ENCODE measurements at regions not wholly inside any gene's neighbourhood (a gene's known extent, or its start where the extent isn't known, plus 50 kb on each side); places are given as distances from the start of the nearest gene placed in this dataset.
A peak's percentile ranks its signal among the peaks of the same experiment; 100 is the strongest.
"Not testable (repeated sequence)": the region's sequence is repeated elsewhere in the genome, so short reads cannot be mapped to it uniquely, and the experiment has no call there.

DNA sequence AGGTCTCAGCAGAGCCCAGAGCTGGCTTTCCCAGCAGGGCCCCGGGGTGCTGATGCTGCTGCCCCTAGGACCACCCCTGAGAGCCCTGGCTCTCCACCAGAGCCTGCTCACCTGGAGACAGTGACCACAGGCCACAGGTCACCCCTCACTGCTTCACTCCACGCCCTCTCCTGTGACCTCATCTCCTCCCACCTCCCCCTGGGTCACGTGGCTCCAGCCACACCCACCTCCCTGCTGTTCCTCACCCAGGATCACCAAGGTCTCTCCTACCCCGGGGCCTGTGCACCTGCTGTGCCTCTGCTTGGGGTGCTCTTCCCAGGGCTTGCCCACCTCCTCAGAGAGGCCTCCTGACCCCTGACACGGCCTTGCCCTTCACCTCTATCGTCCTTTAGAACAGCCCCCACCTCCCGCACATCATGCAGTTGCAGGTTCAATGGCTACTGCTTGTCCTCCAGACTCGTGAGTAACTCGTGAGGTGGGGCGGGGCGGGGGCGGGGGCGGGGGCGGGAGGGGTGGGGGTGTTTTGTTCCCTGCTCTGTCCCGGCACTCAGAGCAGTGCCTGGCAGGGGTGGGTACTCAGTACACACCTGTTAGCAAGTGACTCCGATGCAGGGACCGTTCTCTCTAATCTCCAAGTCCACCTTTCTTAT, 468.0 kb downstream of the PREX1 start:
- FAIRE-seq, result peak; percentile 96
- TF ChIP-seq TAF1 (IDR thresholded peaks at IDR 0.05; ENCODE audit: borderline replicate concordance, low read depth, low read length) (no peak), POLR2A (IDR thresholded peaks at IDR 0.05; ENCODE audit: low read depth, low read length) (no peak), POLR2AphosphoS5 (IDR thresholded peaks at IDR 0.05; ENCODE audit: low read depth, low read length) (peak; percentile 53)
- DNase-seq (ENCODE audit: insufficient read length), result peak; percentile 52

DNA sequence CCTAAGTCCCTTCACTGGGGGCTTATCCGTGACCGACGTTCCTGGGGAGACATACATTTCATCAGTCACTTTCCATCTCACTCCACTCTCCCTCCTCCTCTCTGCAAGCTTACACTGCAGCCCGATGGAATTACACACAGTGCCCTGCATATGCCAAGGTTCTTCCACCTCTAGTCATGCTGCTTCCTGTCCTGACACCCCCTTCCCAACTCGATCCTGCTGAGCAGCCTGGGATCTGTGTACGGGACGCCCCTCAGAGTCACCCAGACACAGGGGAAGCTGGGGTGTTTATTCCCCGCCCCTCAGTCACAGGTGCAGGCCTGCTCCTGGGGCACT, 468.8 kb downstream of the PREX1 start:
- peak; percentile 69 for FAIRE-seq
- not testable (repeated sequence) for DNase-seq (ENCODE audit: insufficient read length)

DNA sequence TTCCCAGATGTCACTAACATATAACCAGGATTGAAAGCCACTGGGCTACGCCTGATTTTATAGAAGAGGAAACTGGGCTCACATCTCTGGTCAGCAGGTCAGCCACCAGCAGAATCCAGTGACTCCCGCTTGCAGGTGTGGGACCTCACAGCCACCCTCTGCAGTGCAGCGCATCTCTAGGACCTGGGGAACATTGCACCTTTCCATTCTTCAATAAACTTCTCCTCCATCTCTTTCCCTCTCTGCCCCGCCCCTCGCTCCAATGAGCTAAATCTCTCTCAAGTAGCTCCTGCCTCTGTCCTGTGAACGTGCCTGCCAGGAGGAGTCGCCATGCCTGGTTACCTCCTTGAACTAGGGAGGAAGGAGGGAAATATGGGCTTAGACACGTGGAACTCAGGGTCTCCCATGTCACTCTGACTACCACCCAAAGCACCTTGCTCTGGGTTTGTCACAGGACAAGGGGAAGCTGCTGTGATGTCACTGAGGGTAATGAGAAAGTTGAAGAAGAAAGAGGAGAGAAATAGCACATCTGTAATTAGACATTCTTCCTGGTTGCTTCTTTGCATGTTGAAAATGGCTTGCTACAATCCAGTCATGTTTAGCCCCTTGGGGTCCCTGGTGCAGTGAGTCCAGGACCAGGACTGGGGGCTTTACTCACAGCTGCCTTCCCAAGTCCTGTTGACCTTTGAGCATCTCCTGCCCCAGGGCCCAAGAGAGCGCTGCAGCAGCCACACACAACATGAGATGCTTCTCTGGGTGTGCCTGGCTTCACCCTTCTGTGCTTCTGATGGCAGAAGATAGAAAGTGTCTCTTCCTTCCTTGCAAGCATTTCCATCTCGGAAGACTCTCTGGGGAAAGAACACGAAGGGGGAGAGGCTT, 469.4 kb downstream of the PREX1 start:
- TF ChIP-seq POLR2AphosphoS5 (IDR thresholded peaks at IDR 0.05; ENCODE audit: low read depth, low read length), result no peak
- no peak for TF ChIP-seq POLR2A (IDR thresholded peaks at IDR 0.05; ENCODE audit: low read depth, low read length)
- TF ChIP-seq TAF1 (IDR thresholded peaks at IDR 0.05; ENCODE audit: borderline replicate concordance, low read depth, low read length), result no peak
- FAIRE-seq (no peak), DNase-seq (ENCODE audit: insufficient read length) (no peak)

DNA sequence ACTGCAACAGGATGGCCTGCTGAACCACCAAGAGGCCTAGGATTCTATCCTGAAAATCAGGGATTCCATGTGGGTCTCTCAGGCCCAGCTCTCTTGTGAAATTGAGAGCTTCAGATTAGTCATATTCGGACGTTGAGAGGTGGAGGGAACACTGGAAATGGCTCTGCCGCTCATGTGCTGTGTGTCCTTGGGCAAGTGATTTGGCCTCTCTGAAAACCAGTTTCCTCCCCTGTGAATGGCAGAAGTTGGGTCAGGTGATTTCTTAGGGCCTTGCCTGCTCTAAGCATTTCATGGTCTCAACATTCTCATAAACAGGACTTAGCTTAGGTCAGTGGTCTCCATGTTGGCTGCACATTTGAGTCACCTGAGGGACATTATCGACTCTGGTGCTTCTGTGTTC, 470.1 kb downstream of the PREX1 start:
- no peak for FAIRE-seq
- TF ChIP-seq POLR2A (IDR thresholded peaks at IDR 0.05; ENCODE audit: low read depth, low read length), result no peak
- TF ChIP-seq TAF1 (IDR thresholded peaks at IDR 0.05; ENCODE audit: borderline replicate concordance, low read depth, low read length), result no peak
- TF ChIP-seq POLR2AphosphoS5 (IDR thresholded peaks at IDR 0.05; ENCODE audit: low read depth, low read length), result no peak

DNA sequence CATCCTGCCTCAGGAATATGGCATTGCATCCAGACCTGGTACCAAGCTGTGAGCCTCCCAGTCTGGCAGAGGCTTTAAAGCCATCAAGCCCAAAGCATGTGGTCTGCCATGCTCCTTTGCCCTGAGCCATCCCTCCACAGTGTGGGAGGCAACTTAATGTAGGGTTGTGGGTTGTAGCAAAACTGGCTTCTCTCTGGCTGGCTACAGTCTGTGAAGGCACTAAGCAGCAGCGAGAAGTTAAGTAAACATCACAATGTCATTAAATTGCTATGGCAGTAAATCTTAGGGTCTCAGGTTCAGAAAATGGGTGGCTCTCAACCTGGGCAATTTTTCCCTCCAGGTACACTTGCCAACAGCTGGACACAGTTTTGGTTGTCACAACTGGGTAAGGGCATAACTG, 472.9 kb downstream of the PREX1 start:
- no peak for DNase-seq (ENCODE audit: insufficient read length)
- TF ChIP-seq POLR2AphosphoS5 (IDR thresholded peaks at IDR 0.05; ENCODE audit: low read depth, low read length) (no peak), POLR2A (IDR thresholded peaks at IDR 0.05; ENCODE audit: low read depth, low read length) (no peak), TAF1 (IDR thresholded peaks at IDR 0.05; ENCODE audit: borderline replicate concordance, low read depth, low read length) (no peak)
- FAIRE-seq, result no peak

More for the DNA sequence above, 470.1 kb downstream of the PREX1 start:
- DNase-seq (ENCODE audit: insufficient read length), result no peak

DNA sequence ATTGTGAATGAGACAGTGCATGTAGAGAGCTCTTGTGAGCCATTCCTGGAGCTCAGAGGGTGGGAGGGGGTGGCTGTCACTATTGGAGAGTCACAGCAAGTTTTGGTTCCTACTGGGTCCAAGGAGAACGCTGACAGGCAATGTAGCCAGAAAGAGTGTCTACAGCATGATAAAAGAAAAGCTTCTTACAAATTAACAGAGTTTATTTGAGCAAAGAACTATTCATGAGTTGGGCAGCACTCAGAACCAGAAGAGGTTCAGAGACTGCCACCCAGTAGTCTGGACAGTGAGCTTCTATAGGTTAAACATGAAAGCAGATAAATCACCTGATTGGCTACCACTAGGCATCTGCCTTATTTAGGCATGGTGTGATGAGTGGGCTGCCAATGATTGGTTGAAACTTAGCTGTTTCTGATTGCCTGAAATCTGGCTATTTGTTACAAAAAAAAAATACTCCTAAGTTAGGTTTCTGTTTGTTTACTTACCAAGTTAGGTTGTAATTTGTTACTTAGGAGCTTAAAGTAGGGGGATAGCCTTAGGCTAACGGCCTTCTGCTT, 473.4 kb downstream of the PREX1 start:
- no peak for TF ChIP-seq TAF1 (IDR thresholded peaks at IDR 0.05; ENCODE audit: borderline replicate concordance, low read depth, low read length)
- TF ChIP-seq POLR2A (IDR thresholded peaks at IDR 0.05; ENCODE audit: low read depth, low read length), result no peak
- no peak for TF ChIP-seq POLR2AphosphoS5 (IDR thresholded peaks at IDR 0.05; ENCODE audit: low read depth, low read length)
- FAIRE-seq, result no peak
- DNase-seq (ENCODE audit: insufficient read length), result no peak

DNA sequence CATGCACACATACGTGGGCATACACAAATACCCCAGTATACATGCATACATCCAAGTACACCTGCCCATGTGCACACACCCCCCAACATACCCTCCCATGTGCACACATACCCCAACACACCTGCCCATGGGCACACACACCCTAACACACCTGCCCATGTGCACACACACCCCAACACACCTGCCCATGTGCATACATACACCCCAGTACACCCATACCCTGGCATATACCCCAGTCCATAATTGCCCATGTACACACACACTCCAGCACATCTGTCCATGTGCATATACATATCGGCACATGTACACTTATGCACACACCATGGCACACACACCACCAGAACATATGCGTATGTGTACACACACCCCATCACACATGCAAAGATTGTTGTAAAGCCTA, 475.2 kb downstream of the PREX1 start:
- no peak for FAIRE-seq
- no peak for DNase-seq (ENCODE audit: insufficient read length)
- TF ChIP-seq POLR2AphosphoS5 (IDR thresholded peaks at IDR 0.05; ENCODE audit: low read depth, low read length) (no peak), POLR2A (IDR thresholded peaks at IDR 0.05; ENCODE audit: low read depth, low read length) (no peak), TAF1 (IDR thresholded peaks at IDR 0.05; ENCODE audit: borderline replicate concordance, low read depth, low read length) (no peak)

GRCh38 chr20:48352042-48352441, 475.8 kb downstream of the PREX1 start:
- no peak for TF ChIP-seq TAF1 (IDR thresholded peaks at IDR 0.05; ENCODE audit: borderline replicate concordance, low read depth, low read length)
- no peak for TF ChIP-seq POLR2AphosphoS5 (IDR thresholded peaks at IDR 0.05; ENCODE audit: low read depth, low read length)
- no peak for TF ChIP-seq POLR2A (IDR thresholded peaks at IDR 0.05; ENCODE audit: low read depth, low read length)
- DNase-seq (ENCODE audit: insufficient read length) (no peak), FAIRE-seq (no peak)

DNA sequence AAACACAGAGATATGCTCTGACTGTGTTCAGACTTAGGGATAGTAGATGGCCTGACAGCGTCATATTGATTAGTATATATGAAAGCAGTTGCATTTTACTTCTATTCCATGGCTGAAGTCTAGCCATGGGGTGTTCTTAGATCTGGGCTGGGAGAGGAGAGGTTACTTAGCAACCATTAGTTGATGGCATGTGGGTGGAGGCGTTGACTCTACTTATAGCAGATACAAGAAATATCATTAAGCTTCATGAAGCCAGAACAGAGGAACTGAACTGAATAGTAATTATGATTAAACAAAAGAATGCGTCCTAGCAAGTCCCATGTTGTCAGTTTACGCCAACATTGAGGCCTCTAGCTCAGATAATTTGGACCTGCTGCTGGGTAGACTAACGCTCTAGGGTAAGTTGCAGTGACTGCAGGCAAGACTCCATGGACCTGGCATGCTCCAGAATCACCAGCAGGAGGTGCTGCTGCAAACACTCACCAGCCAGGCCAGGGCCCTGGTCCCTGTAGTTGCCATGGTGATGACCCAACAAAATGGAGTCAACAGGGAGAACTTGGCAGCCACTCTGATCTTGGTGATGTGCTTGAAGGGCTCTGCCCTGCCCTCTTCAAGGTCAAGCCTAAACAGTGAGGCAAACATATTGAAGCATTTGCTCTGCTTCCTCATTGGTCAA, 477.3 kb downstream of the PREX1 start:
- FAIRE-seq, result no peak
- DNase-seq (ENCODE audit: insufficient read length), result no peak
- TF ChIP-seq POLR2A (IDR thresholded peaks at IDR 0.05; ENCODE audit: low read depth, low read length), result no peak

DNA sequence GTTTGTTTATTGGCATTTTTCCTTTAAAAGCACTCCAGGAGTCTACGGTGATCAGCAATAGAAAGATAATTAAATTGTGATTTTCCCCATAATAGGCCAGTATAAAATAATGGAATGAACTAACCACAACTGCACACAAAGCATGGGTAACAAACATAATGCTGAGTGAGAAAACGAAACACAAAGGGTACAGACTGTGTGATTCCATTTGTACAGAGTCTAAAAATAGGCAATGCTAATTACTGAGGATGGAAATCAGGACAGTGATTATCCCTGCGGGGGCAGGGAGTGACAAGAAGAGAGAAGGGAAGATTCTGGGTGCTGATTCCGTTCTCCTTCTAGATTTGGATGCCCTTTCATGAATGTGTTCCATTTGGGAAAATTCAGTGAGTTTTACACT, 478.1 kb downstream of the PREX1 start:
- DNase-seq (ENCODE audit: insufficient read length), result no peak
- FAIRE-seq, result no peak
- TF ChIP-seq POLR2A (IDR thresholded peaks at IDR 0.05; ENCODE audit: low read depth, low read length) (no peak), TAF1 (IDR thresholded peaks at IDR 0.05; ENCODE audit: borderline replicate concordance, low read depth, low read length) (no peak), POLR2AphosphoS5 (IDR thresholded peaks at IDR 0.05; ENCODE audit: low read depth, low read length) (no peak)

GRCh38 chr20:48348022-48348421, 479.8 kb downstream of the PREX1 start:
- TF ChIP-seq TAF1 (IDR thresholded peaks at IDR 0.05; ENCODE audit: borderline replicate concordance, low read depth, low read length) (no peak), POLR2A (IDR thresholded peaks at IDR 0.05; ENCODE audit: low read depth, low read length) (no peak), POLR2AphosphoS5 (IDR thresholded peaks at IDR 0.05; ENCODE audit: low read depth, low read length) (no peak)
- no peak for FAIRE-seq
- no peak for DNase-seq (ENCODE audit: insufficient read length)
